ENCODE measurements at regions not wholly inside any gene's neighbourhood (a gene's known extent, or its start where the extent isn't known, plus 50 kb on each side); places are given as distances from the start of the nearest gene placed in this dataset.

DNA sequence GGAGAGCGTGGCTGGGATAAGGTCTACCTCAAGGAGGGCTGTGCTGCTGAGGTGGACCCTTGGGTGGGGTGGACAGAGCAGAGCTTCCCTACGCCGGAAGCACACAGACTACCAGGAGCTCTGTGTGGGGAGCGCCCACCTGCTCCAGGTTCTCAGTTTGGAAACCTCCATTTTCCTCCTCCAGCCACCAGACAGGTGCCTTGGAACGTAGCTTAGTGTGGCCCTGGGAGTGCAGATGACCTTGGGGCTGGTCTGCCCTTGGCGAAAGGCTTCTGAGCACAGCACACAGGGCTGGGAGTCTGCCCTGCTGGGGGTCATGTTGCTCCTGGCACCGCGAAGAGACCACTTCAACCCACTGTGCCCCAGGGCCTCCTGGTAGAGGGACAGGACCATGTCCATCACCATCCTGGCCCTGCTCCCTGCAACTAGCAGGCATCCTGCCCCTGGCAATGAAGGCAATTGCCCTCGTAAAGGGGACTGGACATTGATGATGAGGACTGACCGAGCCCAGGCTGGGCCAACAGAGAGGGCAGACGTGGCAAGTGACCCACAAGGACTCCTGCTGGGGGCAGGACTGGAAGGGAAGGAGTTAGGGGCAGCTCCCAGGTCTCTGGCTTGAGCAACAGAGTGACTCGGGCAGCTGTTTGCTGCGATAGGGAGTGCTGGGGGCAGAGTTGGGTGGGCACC, 214.7 kb downstream of the CYP26B1 start:
- H3K27me3 Mint-ChIP-seq, result peaks cover 19% of the 10 kb centered on the region
- H3K4me3 Mint-ChIP-seq, result no peak overlapping the region
- ATAC-seq, result no peak
- peak overlapping the region in 1 of 2 donors; percentile 47 for H3K27ac Mint-ChIP-seq
- DNase-seq, result no peak
- H3K9me3 Mint-ChIP-seq, result no peaks in the 10 kb centered on the region
- no peaks in the 10 kb centered on the region for H3K4me1 Mint-ChIP-seq

DNA sequence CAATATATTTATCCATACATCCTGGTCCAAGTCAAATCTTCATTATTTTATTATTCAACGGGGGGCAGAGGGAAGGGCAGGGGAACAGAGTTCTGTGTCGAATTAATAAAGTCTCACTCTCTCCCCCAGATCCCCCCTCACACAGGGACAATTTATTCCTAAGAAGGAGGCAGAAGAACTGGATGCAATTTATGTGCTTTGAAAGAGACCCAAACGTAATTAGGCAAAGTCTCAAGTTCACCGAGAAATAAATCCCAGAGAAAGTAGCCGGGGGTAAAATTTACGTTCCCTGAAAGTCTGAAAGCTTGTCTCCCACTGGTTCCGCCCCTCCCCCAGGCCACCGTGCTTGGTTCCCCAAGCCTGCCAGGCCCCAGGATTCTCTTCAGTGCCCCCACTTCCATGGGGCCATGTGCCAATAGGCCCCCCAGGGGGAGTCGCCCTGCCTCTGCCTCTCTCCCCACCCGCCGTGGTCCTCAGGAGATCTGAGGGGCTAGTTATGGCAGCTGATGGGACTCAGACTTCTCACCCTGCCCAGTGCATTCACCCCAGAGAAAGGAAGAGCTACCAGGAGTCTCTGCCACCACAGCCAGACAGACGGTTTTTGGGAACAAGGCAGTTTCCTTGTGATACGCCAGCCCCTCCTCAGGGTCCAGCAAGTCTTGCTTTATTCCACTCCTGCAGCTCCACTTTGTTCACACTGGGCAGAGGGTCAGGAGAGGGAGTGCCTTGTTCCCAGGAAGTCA, 215.5 kb downstream of the CYP26B1 start:
- H3K27me3 Mint-ChIP-seq, result peaks cover 19% of the 10 kb centered on the region
- no peak overlapping the region for H3K4me3 Mint-ChIP-seq
- DNase-seq, result no peak
- no peak for ATAC-seq
- no peaks in the 10 kb centered on the region for H3K4me1 Mint-ChIP-seq
- H3K9me3 Mint-ChIP-seq, result no peaks in the 10 kb centered on the region
- H3K27ac Mint-ChIP-seq, result no peak overlapping the region

DNA sequence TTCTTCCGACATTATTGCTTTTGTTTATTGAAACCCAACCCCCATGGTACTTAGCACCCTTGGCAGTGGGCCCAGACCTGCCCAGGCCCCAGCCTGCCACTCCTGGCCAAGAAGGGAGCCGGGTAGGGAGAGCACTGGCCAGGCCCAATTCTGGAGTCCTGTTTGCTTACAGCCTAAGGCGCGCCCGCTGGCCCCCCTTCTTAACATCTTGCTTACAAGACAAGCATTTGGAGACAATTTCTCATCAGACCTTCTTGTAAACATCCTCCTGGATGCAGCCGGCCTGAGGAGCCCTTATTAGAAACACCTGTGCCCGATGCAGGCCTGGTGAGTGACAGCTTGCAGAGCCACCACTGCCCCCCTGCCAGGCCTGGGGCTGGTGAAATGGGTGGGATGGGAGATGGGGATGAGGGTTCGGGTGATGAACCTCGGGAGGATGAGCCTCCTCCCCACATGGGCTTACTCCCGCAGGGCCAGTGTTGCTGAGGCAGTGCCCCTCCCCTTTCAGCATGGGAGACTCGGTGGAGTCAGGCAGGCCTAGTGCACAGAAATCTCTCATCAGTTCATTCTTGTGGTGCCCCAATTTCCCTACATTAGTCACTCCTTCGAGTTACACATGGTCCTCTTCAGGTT, 217.5 kb downstream of the CYP26B1 start:
- no peak for ATAC-seq

DNA sequence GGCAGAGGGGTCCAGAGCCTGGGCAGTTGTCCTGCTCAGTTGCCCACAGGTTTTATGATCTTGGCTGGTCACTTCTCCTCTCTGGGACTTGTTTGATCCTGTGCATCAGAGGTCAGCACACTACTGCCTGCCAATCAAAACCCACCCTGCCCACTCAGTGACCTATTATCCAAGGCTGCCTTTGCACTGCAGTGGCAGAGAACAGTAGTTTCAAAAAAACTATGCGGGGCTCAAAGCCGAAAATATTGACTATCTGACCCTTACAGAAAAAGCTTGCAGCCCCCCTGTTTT, 218.2 kb downstream of the CYP26B1 start:
- ATAC-seq, result no peak

More for the DNA sequence above, 217.5 kb downstream of the CYP26B1 start:
- H3K9me3 Mint-ChIP-seq, result no peaks in the 10 kb centered on the region
- peaks cover 17% of the 10 kb centered on the region for H3K27me3 Mint-ChIP-seq
- no peak overlapping the region for H3K4me3 Mint-ChIP-seq
- no peak overlapping the region for H3K27ac Mint-ChIP-seq
- no peak for DNase-seq
- no peaks in the 10 kb centered on the region for H3K4me1 Mint-ChIP-seq

DNA sequence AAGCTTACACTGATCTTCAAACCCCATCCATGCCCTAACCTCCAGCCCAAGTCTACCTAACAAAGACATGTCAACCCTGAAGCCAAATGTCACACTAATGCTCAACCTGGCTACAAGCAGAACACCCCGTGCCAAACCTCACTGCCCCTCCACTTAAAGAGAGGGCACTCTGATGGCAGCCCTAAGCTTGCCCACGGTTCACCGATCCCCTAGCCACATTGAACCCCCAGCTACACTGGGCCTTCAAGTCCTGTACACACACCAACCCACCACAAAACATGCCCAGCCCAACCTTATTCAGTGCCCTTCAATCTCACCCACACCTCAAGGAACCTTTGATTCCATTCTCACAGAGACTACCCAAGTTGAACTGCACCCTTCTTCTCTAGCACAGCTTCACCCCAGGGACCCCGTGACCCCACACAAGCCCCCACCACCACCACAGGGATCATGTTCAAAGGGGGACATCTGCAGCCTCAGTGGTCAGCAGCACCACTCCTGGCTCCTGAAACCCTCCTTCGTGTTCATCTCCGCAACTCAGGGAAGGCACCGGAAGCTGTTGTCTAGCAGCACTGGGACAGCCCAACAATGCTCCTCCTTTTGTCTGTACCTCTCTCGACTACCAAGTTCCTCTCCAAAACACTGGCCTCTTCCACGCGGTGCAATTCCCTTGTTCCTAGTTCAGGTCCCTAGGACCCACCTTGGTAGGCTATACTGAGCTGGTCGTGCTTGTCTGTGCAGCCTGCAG, 218.8 kb downstream of the CYP26B1 start:
- H3K4me3 Mint-ChIP-seq, result no peak overlapping the region
- H3K4me1 Mint-ChIP-seq, result no peaks in the 10 kb centered on the region
- peaks cover 11% of the 10 kb centered on the region for H3K27me3 Mint-ChIP-seq
- H3K27ac Mint-ChIP-seq, result no peak overlapping the region
- no peak for ATAC-seq
- DNase-seq, result no peak
- H3K9me3 Mint-ChIP-seq, result no peaks in the 10 kb centered on the region

More for the DNA sequence above, 218.2 kb downstream of the CYP26B1 start:
- Mint-ChIP-seq H3K9me3 (no peaks in the 10 kb centered on the region), H3K27me3 (peaks cover 13% of the 10 kb centered on the region), H3K4me1 (no peaks in the 10 kb centered on the region), H3K27ac (no peak overlapping the region), H3K4me3 (no peak overlapping the region)
- DNase-seq, result no peak

DNA sequence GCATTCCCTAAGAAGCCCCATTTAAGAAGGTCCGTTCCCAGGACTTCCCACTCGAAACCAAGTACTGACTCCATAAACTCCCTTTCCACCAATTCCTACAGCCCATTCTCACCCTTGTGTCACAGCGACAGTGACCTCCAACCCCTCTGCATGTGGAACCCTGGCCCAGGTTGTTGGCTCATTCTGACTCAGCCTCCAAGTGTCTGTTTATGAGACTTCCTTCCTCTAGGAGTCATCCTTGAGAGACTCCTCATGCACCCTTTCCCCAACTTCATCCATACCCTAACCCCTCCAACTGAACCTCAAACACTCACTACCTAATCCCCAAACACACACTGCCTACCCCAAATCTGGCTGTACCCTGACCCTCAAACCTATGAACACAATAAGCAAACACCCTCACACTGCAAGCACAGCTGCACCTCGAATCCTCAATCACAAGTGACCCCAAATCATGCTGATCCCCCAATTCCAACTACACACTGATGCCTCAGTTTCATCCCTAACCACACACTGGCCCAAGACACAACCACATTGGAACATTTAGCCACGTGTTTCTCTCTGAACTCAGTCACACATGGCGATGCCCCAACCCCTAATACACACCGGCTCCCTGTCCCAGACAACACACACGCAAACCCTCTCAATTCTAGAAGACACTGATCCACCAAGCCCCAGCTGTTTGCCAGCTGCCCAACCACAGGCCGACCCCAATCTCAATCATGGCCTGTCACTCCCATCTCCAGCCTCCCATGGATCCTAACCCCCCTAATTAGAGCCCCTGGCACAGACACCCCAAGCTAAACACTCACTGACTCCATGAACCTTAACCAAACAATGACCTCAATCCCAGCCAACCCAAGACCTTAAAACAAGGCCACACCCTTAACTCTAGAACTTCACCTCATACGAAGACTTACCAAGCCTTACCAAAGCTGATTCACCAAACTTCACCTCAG, 219.6 kb downstream of the CYP26B1 start:
- Mint-ChIP-seq H3K9me3 (no peaks in the 10 kb centered on the region), H3K4me1 (no peaks in the 10 kb centered on the region), H3K27ac (no peak overlapping the region), H3K27me3 (peaks cover 2% of the 10 kb centered on the region), H3K4me3 (no peak overlapping the region)
- no peak for ATAC-seq
- DNase-seq, result no peak

DNA sequence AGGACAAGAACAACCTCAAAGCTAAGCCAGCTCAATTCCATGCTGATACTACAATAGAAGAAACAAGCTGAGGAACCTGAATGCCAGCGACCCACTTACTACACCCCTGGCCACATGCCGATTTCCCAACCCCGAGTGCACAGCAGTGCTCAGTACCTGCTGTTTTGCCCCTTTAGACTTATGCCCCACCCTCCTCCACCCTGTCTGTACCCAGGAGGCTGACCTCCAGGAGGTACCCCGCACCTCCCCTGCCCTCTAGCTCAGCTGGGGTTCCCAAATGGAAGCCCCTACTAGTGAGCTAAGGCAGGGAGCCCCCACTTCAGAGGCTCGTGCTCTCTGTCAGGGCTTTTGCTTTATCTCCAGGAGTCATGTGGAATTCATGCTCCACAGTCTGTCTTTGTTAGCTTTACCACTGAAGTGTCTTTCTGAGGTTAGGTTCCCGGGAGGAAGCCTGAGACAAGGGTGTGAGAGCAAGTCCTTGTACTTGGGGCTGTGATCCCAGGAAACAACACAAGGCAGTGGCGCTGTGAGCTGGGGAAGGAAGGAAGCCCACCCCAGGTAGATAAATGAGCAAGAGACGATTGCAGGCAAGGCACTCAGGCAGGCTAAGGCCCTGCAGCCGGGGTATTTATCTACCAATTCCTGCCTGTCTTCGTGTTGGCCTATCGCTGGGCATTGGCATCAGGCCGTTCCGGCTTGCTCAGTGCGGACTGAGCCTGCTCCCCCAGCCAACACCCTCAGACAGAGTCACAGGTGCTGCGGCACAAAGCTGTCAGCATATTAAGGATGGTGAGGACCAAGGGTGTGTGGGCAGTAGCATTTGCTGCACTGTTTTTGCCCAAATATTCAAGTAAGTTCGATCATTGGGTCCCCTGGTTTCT, 220.5 kb downstream of the CYP26B1 start:
- no peaks in the 10 kb centered on the region for H3K4me1 Mint-ChIP-seq
- ATAC-seq, result no peak
- H3K27ac Mint-ChIP-seq, result no peak overlapping the region
- no peaks in the 10 kb centered on the region for H3K9me3 Mint-ChIP-seq
- DNase-seq, result no peak
- H3K4me3 Mint-ChIP-seq, result no peak overlapping the region
- H3K27me3 Mint-ChIP-seq, result no peaks in the 10 kb centered on the region

DNA sequence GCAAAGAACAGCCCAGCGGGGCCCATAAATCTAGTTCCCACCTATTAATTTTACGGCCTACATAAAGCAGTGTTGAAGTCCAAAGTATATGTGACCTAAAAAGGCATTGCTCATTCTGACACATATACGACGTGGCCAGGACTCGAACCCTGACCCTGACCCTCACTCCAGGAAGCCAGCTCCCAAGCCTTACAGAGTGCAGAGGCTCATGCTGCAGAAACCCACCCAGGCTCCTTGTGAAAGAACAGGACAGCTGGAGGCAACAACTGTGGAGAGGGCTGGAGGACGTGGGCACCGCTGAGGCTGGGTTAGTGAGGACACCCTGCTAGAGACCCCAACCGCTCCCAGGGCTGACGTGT, 221.6 kb downstream of the CYP26B1 start:
- no peak overlapping the region for H3K27ac Mint-ChIP-seq
- no peak for DNase-seq
- no peaks in the 10 kb centered on the region for H3K4me1 Mint-ChIP-seq
- H3K9me3 Mint-ChIP-seq, result no peaks in the 10 kb centered on the region
- ATAC-seq, result peak; percentile 9
- no peaks in the 10 kb centered on the region for H3K27me3 Mint-ChIP-seq
- H3K4me3 Mint-ChIP-seq, result no peak overlapping the region

DNA sequence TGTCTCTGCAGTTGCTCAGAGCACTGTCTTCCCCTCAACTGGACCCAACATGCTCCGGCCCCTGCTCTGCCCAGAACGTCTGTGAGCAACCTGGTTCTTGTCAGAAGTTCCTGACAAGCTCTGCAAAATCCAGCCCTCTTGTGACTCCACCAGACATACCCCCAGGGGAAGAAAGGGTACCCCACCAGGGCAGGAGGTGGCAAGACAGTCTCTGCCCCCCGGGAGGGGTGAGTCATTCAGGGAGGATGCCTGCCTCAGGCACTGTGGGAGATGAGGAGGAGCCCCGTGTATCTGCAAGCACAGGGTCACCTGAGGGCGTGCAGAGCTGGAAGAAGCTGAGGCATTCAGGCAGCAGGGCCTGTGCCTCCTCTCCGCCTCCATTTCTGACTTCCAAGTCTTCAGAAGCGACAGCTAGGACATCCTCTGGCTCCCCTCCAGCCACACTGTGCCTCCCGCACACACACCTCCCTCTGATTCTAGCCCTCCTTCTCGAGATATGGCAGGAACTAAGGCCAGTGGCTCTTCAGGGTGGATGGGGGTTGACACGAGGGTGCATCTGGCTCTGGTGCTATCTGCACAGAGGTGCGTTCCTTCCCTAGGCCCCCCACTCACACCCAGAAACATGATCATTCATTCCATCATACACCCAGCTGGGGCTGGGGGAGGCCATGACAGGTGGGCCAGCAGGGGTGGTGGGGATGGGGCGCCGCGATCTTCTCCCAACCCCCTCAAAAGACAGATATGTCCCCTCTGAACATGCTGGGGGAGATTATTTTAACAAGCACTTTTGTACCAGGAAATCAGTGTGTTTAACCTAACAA, 222.2 kb downstream of the CYP26B1 start:
- DNase-seq (no peak), ATAC-seq (no peak)
- H3K9me3 Mint-ChIP-seq, result no peaks in the 10 kb centered on the region
- no peak overlapping the region for H3K4me3 Mint-ChIP-seq
- no peaks in the 10 kb centered on the region for H3K27me3 Mint-ChIP-seq
- H3K27ac Mint-ChIP-seq, result no peak overlapping the region
- H3K4me1 Mint-ChIP-seq, result no peaks in the 10 kb centered on the region

DNA sequence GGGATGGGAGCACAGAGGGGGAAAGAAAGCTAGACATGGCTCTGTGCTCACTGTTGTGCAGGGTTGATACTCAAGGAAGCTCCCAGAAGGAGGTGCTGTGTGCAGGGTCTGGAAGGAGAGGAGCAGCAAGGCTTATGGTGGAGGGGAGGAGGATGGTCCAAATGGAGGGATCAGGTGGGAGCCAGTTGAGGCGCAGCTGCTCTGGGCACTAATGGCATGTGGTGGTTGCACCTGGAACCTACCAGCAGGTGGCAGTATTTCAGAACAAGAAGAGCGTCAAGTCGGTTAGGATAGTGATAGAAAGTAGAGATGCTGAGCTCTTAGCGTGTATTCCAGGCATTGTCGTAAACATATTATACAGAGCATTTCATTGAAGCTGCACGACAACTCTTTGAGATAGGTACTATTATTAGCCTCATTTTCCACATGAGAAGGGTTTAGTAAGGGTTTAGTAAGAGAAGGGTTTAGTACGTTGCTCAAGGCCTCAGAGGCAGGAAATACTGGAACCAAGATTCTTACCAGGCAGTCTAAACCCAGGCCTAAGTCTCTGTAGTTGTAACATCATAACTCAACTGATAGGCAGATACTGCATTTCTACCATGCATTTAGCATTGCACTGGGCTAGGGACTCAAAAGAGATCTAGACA, 223.7 kb downstream of the CYP26B1 start:
- no peak overlapping the region for H3K27ac Mint-ChIP-seq
- H3K9me3 Mint-ChIP-seq, result no peaks in the 10 kb centered on the region
- DNase-seq, result peak; percentile 36 to 37
- peak; percentile 58 for ATAC-seq
- no peaks in the 10 kb centered on the region for H3K27me3 Mint-ChIP-seq
- no peak overlapping the region for H3K4me3 Mint-ChIP-seq
- H3K4me1 Mint-ChIP-seq, result no peaks in the 10 kb centered on the region

DNA sequence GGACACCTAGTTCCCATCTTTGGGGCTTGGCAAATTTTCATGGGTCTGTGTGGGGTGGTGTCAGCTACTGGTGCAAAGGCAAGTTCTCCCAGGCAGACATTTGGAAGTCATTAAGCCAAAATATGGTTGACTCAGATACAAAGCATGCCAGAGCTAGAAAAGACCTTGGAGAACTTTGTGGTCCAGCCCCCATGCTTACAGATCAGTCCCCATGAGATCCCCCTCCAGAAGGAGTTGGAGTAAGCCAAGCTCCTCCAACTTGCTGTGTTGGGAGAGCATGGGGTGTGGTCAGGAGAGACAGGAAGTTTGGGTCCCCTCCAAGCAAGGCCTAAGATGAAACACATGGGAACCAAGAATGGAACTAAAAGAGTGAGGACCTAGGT, 224.5 kb downstream of the CYP26B1 start:
- no peak for ATAC-seq
- no peak overlapping the region for H3K4me3 Mint-ChIP-seq
- no peak for DNase-seq
- no peak overlapping the region for H3K27ac Mint-ChIP-seq
- no peaks in the 10 kb centered on the region for H3K4me1 Mint-ChIP-seq
- H3K27me3 Mint-ChIP-seq, result peaks cover 7% of the 10 kb centered on the region
- H3K9me3 Mint-ChIP-seq, result peaks cover 0 to 6% of the 10 kb centered on the region in 2 donors

DNA sequence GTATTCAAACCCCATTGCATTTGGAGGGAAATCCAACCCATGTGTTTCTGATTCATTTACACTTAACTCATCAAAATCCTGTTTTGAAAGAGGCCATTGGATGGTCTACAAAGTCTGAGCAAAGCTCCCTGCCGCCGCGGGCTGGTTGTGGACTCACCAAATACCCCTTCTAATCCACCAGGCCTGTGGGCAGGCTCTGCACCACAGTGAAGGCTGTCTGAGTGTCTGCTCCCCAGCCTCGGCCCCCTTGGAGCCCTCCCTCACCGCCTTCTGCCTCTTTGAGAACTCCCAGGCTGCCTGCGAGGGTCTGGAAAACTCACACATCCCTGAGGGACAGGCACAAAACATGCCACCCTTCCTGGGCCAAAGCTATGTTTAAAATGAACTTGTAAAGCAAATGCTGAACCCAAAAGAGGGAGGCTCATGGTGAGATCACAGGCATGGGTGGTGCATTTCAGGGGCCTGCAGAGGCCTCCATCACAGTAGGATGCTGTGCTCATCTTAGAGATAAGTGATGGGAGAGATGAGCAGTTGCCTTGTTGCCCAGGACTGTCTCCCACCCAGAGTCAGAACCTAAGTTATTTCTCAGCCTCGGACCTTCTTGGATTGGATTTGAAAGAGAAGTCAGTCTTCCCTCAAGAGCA, 225.0 kb downstream of the CYP26B1 start:
- H3K4me1 Mint-ChIP-seq, result no peaks in the 10 kb centered on the region
- peaks cover 0 to 7% of the 10 kb centered on the region in 2 donors for H3K9me3 Mint-ChIP-seq
- peaks cover 8% of the 10 kb centered on the region for H3K27me3 Mint-ChIP-seq
- no peak overlapping the region for H3K27ac Mint-ChIP-seq
- ATAC-seq (no peak), DNase-seq (no peak)
- H3K4me3 Mint-ChIP-seq, result no peak overlapping the region

DNA sequence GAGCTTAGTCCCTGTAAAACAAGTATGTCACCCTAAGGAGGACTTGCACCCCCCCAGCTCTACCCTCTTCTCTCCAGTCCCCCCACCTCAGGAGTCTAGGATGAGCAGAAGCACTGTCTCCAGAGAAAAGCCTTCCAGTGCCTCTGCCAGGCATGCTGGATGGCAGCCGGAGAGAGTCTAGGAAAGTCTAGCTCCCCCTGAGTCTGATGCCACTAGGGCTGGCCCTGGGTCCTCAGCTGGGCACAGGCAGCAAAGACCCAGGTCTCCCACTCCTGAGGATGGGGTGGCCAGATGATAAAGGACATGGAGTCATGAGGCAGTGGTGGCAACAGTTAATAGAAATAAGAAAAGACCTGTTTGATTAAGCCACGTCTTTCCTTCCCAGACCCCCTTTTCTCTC, 225.6 kb downstream of the CYP26B1 start:
- H3K9me3 Mint-ChIP-seq, result peaks cover 0 to 7% of the 10 kb centered on the region in 2 donors
- ATAC-seq, result no peak
- H3K27ac Mint-ChIP-seq, result no peak overlapping the region
- DNase-seq, result no peak
- H3K4me3 Mint-ChIP-seq, result no peak overlapping the region
- peaks cover 8% of the 10 kb centered on the region for H3K27me3 Mint-ChIP-seq
- H3K4me1 Mint-ChIP-seq, result no peaks in the 10 kb centered on the region
